ENCODE measurements at regions not wholly inside any gene's neighbourhood (a gene's known extent, or its start where the extent isn't known, plus 50 kb on each side); places are given as distances from the start of the nearest gene placed in this dataset.

DNA sequence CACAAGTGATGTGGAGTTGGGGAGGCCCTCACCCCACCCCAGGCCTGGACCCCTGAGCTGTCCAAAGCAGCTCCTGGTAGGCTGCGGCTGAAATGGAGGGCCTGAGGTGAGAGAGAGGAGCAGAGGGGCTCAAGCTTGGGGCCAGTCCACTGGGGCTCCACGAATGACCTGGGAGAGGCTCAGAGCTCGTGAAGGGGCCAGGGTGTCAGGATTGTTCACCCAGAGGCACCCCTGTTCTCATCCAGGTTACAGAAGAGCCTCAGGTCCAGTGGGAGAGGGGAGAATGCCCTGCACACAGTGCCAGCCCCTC lies 102.2 kb upstream of the RET start:
- no peak overlapping the region for H3K27ac ChIP-seq
- TF ChIP-seq ZFX (IDR thresholded peaks at IDR 0.05) = no peak
- TF ChIP-seq, protein P1, sequence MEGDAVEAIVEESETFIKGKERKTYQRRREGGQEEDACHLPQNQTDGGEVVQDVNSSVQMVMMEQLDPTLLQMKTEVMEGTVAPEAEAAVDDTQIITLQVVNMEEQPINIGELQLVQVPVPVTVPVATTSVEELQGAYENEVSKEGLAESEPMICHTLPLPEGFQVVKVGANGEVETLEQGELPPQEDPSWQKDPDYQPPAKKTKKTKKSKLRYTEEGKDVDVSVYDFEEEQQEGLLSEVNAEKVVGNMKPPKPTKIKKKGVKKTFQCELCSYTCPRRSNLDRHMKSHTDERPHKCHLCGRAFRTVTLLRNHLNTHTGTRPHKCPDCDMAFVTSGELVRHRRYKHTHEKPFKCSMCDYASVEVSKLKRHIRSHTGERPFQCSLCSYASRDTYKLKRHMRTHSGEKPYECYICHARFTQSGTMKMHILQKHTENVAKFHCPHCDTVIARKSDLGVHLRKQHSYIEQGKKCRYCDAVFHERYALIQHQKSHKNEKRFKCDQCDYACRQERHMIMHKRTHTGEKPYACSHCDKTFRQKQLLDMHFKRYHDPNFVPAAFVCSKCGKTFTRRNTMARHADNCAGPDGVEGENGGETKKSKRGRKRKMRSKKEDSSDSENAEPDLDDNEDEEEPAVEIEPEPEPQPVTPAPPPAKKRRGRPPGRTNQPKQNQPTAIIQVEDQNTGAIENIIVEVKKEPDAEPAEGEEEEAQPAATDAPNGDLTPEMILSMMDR (conservative IDR thresholded peaks at IDR 0.05) = no peak

GRCh38 chr10:42975005-42975493 lies 101.8 kb upstream of the RET start:
- no peak overlapping the region for H3K27ac ChIP-seq
- TF ChIP-seq, protein P1 (conservative IDR thresholded peaks at IDR 0.05) = no peak
- TF ChIP-seq ZFX (IDR thresholded peaks at IDR 0.05) = no peak

DNA sequence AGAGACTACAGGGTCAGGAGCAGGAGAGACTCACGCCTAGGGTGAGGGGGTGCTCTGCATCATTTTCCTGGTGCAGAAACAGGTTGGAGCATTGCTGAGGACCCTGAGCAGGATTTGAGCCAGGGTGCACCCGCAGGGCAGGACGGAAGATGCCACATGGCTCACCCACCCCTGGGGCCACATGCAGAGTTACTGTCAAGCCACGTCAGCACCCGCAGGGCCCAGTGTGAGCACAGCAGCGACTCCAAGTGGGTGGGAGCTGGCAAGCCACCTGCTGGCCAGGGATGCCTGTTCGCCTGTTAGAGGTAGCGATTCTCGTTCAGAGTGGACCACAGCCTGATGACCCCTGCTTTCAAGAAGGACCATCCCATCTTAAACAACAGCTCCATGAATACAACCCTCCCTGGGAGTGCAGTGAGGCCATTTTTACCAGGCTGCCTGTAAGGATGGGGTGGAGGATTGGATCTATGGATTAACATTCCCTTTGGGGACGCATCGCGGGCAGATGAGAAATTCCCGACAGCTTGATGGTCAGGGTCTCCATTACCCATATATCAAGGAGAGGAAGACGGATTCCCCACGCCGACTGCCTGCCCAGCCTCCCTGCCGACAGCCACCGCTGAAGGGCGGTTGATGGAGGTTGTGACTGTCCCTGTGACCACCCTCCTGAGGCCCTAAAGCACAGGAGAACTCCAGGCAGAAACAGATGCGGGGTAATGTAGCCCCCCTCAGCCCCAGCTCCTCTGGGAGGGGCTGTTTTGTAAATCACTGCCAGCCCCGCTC lies 101.1 kb upstream of the RET start:
- TF ChIP-seq ZFX (IDR thresholded peaks at IDR 0.05) = no peak
- TF ChIP-seq, protein P1 (conservative IDR thresholded peaks at IDR 0.05) = no peak
- no peak overlapping the region for H3K27ac ChIP-seq

GRCh38 chr10:42976351-42977031 lies 100.4 kb upstream of the RET start:
- no peak overlapping the region for H3K27ac ChIP-seq

DNA sequence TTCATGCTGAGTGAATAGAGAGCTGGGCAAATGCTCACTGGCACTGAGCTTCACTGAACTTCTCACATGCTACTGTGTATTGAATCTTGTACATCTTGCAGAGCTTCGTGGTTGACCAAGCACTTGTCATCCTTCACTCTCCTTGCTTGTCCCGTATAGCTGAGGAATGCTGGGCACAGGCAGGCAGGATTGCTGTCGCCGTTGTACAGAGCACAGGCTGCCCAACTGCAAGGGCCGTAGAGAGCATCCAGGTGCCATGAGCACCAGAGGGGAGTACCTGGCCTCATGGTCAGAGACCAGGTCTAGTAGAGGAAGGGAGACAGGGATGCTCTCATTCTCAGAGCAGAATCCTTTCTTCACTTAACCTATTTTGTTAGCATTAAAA lies 99.8 kb upstream of the RET start:
- no peak for TF ChIP-seq ZFX (IDR thresholded peaks at IDR 0.05)
- TF ChIP-seq, protein P1 (conservative IDR thresholded peaks at IDR 0.05) = no peak
- no peak overlapping the region for H3K27ac ChIP-seq

More at GRCh38 chr10:42976351-42977031, 100.4 kb upstream of the RET start:
- TF ChIP-seq, protein P1 (conservative IDR thresholded peaks at IDR 0.05) = no peak
- TF ChIP-seq ZFX (IDR thresholded peaks at IDR 0.05) = no peak

- no peak overlapping the region for H3K27ac ChIP-seq
- TF ChIP-seq ZFX (IDR thresholded peaks at IDR 0.05) = no peak
- TF ChIP-seq, protein P1 (conservative IDR thresholded peaks at IDR 0.05) = no peak
Measured at GRCh38 chr10:42979181-42979580, 97.7 kb upstream of the RET start.

- no peak overlapping the region for H3K27ac ChIP-seq
Measured at GRCh38 chr10:42979721-42980467, 97.0 kb upstream of the RET start.

More at GRCh38 chr10:42979721-42980467, 97.0 kb upstream of the RET start:
- TF ChIP-seq, protein P1 (conservative IDR thresholded peaks at IDR 0.05) = no peak
- TF ChIP-seq ZFX (IDR thresholded peaks at IDR 0.05) = no peak
